Skeletal muscle tissue (tissue), 3 donors: ENCODE measurements at regions not wholly inside any gene's neighbourhood (a gene's known extent, or its start where the extent isn't known, plus 50 kb on each side); places are given as distances from the start of the nearest gene placed in this dataset.

Experiments used
- H3K27ac ChIP-seq: one replicate; pipeline ENCODE4 v1.7.0; 2013; ENCODE audit warnings: mild to moderate bottlenecking, low read depth, low read length, inconsistent platforms
- H3K27me3 ChIP-seq, 3 donors: one replicate each; pipeline ENCODE4 v1.7.0; 2013; ENCODE audit warnings: low read length in 3 of 3; ENCODE audit not compliant: control insufficient read depth in 3 of 3, insufficient read depth in 3 of 3
- H3K36me3 ChIP-seq, 3 donors: one replicate each; pipeline ENCODE4 v1.7.0; 2013; ENCODE audit warnings: low read length in 3 of 3; ENCODE audit not compliant: control insufficient read depth in 3 of 3, insufficient read depth in 3 of 3
- H3K4me1 ChIP-seq, 3 donors: one replicate each; pipeline ENCODE4 v1.7.0; 2013; ENCODE audit warnings: low read length in 3 of 3, mild to moderate bottlenecking in 3 of 3; ENCODE audit not compliant: control insufficient read depth in 3 of 3, insufficient read depth in 3 of 3
- H3K4me3 ChIP-seq, 3 donors: one replicate each; pipeline ENCODE4 v1.7.0; 2013; ENCODE audit warnings: low read length in 3 of 3
- H3K9ac ChIP-seq, 3 donors: one replicate each; pipeline ENCODE4 v1.7.0; 2013; ENCODE audit warnings: low read length in 3 of 3, mild to moderate bottlenecking in 3 of 3, moderate library complexity in 2 of 3, low read depth in 1 of 3
- H3K9me3 ChIP-seq, 3 donors: one replicate each; pipeline ENCODE4 v1.7.0; 2013; ENCODE audit warnings: low read length in 3 of 3; ENCODE audit not compliant: control insufficient read depth in 3 of 3
- donor health status: Osteomylitis.

- Histone ChIP-seq H3K4me3 (no peak overlapping the region), H3K4me1 (peaks cover 13 to 28% (median 14%) of the 10 kb centered on the region in 3 donors), H3K27me3 (no peaks in the 10 kb centered on the region), H3K36me3 (no peaks in the 10 kb centered on the region), H3K9me3 (no peaks in the 10 kb centered on the region), H3K9ac (no peak overlapping the region), H3K27ac (no peak overlapping the region)
Measured at GRCh38 chr12:93202688-93203087, 175.0 kb upstream of the NUDT4 start.

GRCh38 chr12:93203361-93203760 is 174.4 kb upstream of the NUDT4 start:
- H3K36me3 ChIP-seq, result no peaks in the 10 kb centered on the region
- H3K4me3 ChIP-seq, result no peak overlapping the region
- H3K27me3 ChIP-seq, result no peaks in the 10 kb centered on the region
- H3K4me1 ChIP-seq, result peaks cover 10 to 21% (median 10%) of the 10 kb centered on the region in 3 donors
- no peak overlapping the region for H3K9ac ChIP-seq
- H3K9me3 ChIP-seq, result no peaks in the 10 kb centered on the region
- no peak overlapping the region for H3K27ac ChIP-seq

- Histone ChIP-seq H3K4me1 (peaks cover 9 to 16% (median 10%) of the 10 kb centered on the region in 3 donors), H3K4me3 (no peak overlapping the region), H3K27me3 (no peaks in the 10 kb centered on the region), H3K36me3 (no peaks in the 10 kb centered on the region), H3K27ac (no peak overlapping the region), H3K9me3 (no peaks in the 10 kb centered on the region), H3K9ac (no peak overlapping the region)
Measured at GRCh38 chr12:93204896-93205295, 172.8 kb upstream of the NUDT4 start.

- H3K4me3 ChIP-seq, result peak overlapping the region in 1 of 3 donors; percentile 33
- H3K36me3 ChIP-seq, result no peaks in the 10 kb centered on the region
- peaks cover 6 to 11% (median 10%) of the 10 kb centered on the region in 3 donors for H3K4me1 ChIP-seq
- H3K9me3 ChIP-seq, result no peaks in the 10 kb centered on the region
- H3K27ac ChIP-seq, result no peak overlapping the region
- H3K9ac ChIP-seq, result no peak overlapping the region
- no peaks in the 10 kb centered on the region for H3K27me3 ChIP-seq
Measured at GRCh38 chr12:93205361-93205760, 172.4 kb upstream of the NUDT4 start.

GRCh38 chr12:93208011-93208410 is 169.7 kb upstream of the NUDT4 start:
- H3K4me1 ChIP-seq, result peaks cover 5% of the 10 kb centered on the region in 3 donors
- H3K27me3 ChIP-seq, result no peaks in the 10 kb centered on the region

GRCh38 chr12:93214523-93215289 is 163.0 kb upstream of the NUDT4 start:
- Histone ChIP-seq H3K4me1 (peaks cover 0 to 5% (median under 1%) of the 10 kb centered on the region in 3 donors), H3K4me3 (no peak overlapping the region), H3K9ac (no peak overlapping the region), H3K27ac (no peak overlapping the region), H3K36me3 (no peaks in the 10 kb centered on the region), H3K27me3 (no peaks in the 10 kb centered on the region), H3K9me3 (no peaks in the 10 kb centered on the region)

More at GRCh38 chr12:93208011-93208410, 169.7 kb upstream of the NUDT4 start:
- Histone ChIP-seq H3K36me3 (no peaks in the 10 kb centered on the region), H3K9ac (no peak overlapping the region), H3K9me3 (no peaks in the 10 kb centered on the region), H3K4me3 (no peak overlapping the region), H3K27ac (no peak overlapping the region)

- H3K27ac ChIP-seq, result no peak overlapping the region
- no peaks in the 10 kb centered on the region for H3K36me3 ChIP-seq
- no peaks in the 10 kb centered on the region for H3K27me3 ChIP-seq
- H3K9ac ChIP-seq, result no peak overlapping the region
- H3K4me1 ChIP-seq, result peaks cover 2 to 6% (median 5%) of the 10 kb centered on the region in 3 donors
- H3K4me3 ChIP-seq, result no peak overlapping the region
- H3K9me3 ChIP-seq, result no peaks in the 10 kb centered on the region
Measured at GRCh38 chr12:93215290-93215678, 162.4 kb upstream of the NUDT4 start.

GRCh38 chr12:93219947-93220346 is 157.8 kb upstream of the NUDT4 start:
- peak overlapping the region in 2 of 3 donors; percentile 38 to 43 for H3K9ac ChIP-seq

GRCh38 chr12:93221841-93222240 is 155.9 kb upstream of the NUDT4 start:
- peaks cover 2 to 6% (median 5%) of the 10 kb centered on the region in 3 donors for H3K4me1 ChIP-seq
- no peaks in the 10 kb centered on the region for H3K36me3 ChIP-seq
- H3K9ac ChIP-seq, result no peak overlapping the region
- no peak overlapping the region for H3K4me3 ChIP-seq
- no peaks in the 10 kb centered on the region for H3K9me3 ChIP-seq
- no peaks in the 10 kb centered on the region for H3K27me3 ChIP-seq
- no peak overlapping the region for H3K27ac ChIP-seq

More at GRCh38 chr12:93219947-93220346, 157.8 kb upstream of the NUDT4 start:
- no peak overlapping the region for H3K4me3 ChIP-seq
- no peaks in the 10 kb centered on the region for H3K36me3 ChIP-seq
- H3K27me3 ChIP-seq, result no peaks in the 10 kb centered on the region
- H3K27ac ChIP-seq, result peak overlapping the region; percentile 81
- H3K9me3 ChIP-seq, result no peaks in the 10 kb centered on the region
- H3K4me1 ChIP-seq, result peaks cover 2 to 6% (median 5%) of the 10 kb centered on the region in 3 donors
